ENCODE measurements at regions not wholly inside any gene's neighbourhood (a gene's known extent, or its start where the extent isn't known, plus 50 kb on each side); places are given as distances from the start of the nearest gene placed in this dataset.
"Not testable (repeated sequence)": the region's sequence is repeated elsewhere in the genome, so short reads cannot be mapped to it uniquely, and the experiment has no call there.

- not testable (repeated sequence) for DNase-seq (ENCODE audit: low read depth, low spot score)
Measured at GRCh38 chr17:20842012-20842411, 200.8 kb downstream of the USP22 start.

- not testable (repeated sequence) for DNase-seq (ENCODE audit: low read depth, low spot score)
Measured at GRCh38 chr17:20843261-20843660, 199.6 kb downstream of the USP22 start.

GRCh38 chr17:20843799-20844553 is 198.8 kb downstream of the USP22 start:
- DNase-seq (ENCODE audit: low read depth, low spot score): peak; percentile 66

GRCh38 chr17:20848869-20849443 is 193.9 kb downstream of the USP22 start:
- DNase-seq (ENCODE audit: low read depth, low spot score): not testable (repeated sequence)

- peak; percentile 73 for DNase-seq (ENCODE audit: low read depth, low spot score)
Measured at GRCh38 chr17:20851591-20852238, 191.1 kb downstream of the USP22 start.

GRCh38 chr17:20852239-20852989 is 190.4 kb downstream of the USP22 start:
- peak; percentile 89 for DNase-seq (ENCODE audit: low read depth, low spot score)

- DNase-seq (ENCODE audit: low read depth, low spot score): no peak
Measured at GRCh38 chr17:20852990-20853370, 189.8 kb downstream of the USP22 start.

GRCh38 chr17:20855910-20856470 is 186.8 kb downstream of the USP22 start:
- DNase-seq (ENCODE audit: low read depth, low spot score): not testable (repeated sequence)

GRCh38 chr17:20866444-20867209 is 176.2 kb downstream of the USP22 start:
- not testable (repeated sequence) for DNase-seq (ENCODE audit: low read depth, low spot score)

- DNase-seq (ENCODE audit: low read depth, low spot score): not testable (repeated sequence)
Measured at GRCh38 chr17:20867436-20867937, 175.3 kb downstream of the USP22 start.

- DNase-seq (ENCODE audit: low read depth, low spot score): peak; percentile 51
Measured at GRCh38 chr17:20867938-20868661, 174.7 kb downstream of the USP22 start.

GRCh38 chr17:20868662-20869007 is 174.2 kb downstream of the USP22 start:
- DNase-seq (ENCODE audit: low read depth, low spot score): not testable (repeated sequence)

- not testable (repeated sequence) for DNase-seq (ENCODE audit: low read depth, low spot score)
Measured at GRCh38 chr17:20873173-20873572, 169.6 kb downstream of the USP22 start.

GRCh38 chr17:20873688-20874328 is 169.0 kb downstream of the USP22 start:
- not testable (repeated sequence) for DNase-seq (ENCODE audit: low read depth, low spot score)

- DNase-seq (ENCODE audit: low read depth, low spot score): not testable (repeated sequence)
Measured at GRCh38 chr17:20877384-20877783, 165.4 kb downstream of the USP22 start.

- DNase-seq (ENCODE audit: low read depth, low spot score): no peak
Measured at GRCh38 chr17:20890338-20890737, 152.5 kb downstream of the USP22 start.

- DNase-seq (ENCODE audit: low read depth, low spot score): not testable (repeated sequence)
Measured at GRCh38 chr17:20895426-20895825, 147.4 kb downstream of the USP22 start.

- DNase-seq (ENCODE audit: low read depth, low spot score): no peak
Measured at GRCh38 chr17:20896153-20896649, 146.6 kb downstream of the USP22 start.

- peak; percentile 43 for DNase-seq (ENCODE audit: low read depth, low spot score)
Measured at GRCh38 chr17:20898726-20899125, 144.1 kb downstream of the USP22 start.
